ENCODE measurements at regions not wholly inside any gene's neighbourhood (a gene's known extent, or its start where the extent isn't known, plus 50 kb on each side); places are given as distances from the start of the nearest gene placed in this dataset.
A peak's percentile ranks its signal among the peaks of the same experiment; 100 is the strongest.
"Not testable (repeated sequence)": the region's sequence is repeated elsewhere in the genome, so short reads cannot be mapped to it uniquely, and the experiment has no call there.

GRCh38 chr4:9110700-9111099 is 59.5 kb upstream of the FAM90A26 start:
- DNase-seq = not testable (repeated sequence)

GRCh38 chr4:9103148-9103524 is 67.1 kb upstream of the FAM90A26 start:
- not testable (repeated sequence) for DNase-seq

- DNase-seq = not testable (repeated sequence)
Observed at GRCh38 chr4:9102471-9103147, 67.6 kb upstream of the FAM90A26 start.

GRCh38 chr4:9096330-9096729 is 73.9 kb upstream of the FAM90A26 start:
- not testable (repeated sequence) for DNase-seq

DNA sequence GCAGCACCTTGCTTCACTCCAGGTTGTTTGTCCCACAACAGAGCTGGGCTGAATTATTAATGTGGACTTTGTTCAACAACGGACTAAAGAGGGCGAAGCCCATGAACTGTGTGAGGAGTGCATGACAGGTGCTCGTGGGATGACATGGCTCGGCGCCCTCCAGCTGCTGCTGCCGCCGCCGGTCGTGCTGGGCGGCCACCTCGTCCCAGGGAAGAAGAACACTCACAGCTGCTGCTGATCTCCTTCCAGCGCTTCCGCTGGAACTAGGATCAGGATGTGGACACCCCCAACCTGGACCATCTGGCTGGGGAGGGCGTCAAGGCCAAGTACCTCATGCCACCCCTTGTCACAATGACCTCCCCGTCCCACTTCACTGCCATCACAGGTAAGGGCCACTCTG is 91.4 kb upstream of the FAM90A26 start:
- not testable (repeated sequence) for DNase-seq

- DNase-seq = not testable (repeated sequence)
Observed at GRCh38 chr4:9076974-9077373, 93.2 kb upstream of the FAM90A26 start.

DNA sequence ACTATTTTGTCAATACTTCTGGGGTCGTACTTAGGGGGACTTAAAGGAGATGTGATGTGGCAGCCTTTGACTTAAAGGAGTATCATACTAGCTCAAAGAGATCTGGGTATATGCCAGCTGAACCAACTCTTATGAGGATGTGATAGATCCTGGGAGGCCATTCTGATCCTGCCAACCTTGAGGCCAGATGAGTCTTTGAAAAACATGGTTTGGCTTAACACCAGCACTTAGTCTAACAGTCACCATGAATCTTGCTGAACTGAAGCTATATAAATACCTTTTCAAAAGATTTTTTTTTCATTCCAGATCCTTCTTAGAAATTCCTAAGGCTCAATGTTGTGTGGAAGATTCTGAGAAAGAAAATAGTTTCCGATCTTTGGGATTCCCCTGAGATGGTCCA is 93.7 kb upstream of the FAM90A26 start:
- not testable (repeated sequence) for DNase-seq

GRCh38 chr4:9073371-9073770 is 96.8 kb upstream of the FAM90A26 start:
- DNase-seq = peak in 1 of 5 donors; percentile 1

GRCh38 chr4:9072521-9073220 is 97.5 kb upstream of the FAM90A26 start:
- not testable (repeated sequence) for DNase-seq

GRCh38 chr4:9067923-9068322 is 102.3 kb upstream of the FAM90A26 start:
- not testable (repeated sequence) for DNase-seq

DNA sequence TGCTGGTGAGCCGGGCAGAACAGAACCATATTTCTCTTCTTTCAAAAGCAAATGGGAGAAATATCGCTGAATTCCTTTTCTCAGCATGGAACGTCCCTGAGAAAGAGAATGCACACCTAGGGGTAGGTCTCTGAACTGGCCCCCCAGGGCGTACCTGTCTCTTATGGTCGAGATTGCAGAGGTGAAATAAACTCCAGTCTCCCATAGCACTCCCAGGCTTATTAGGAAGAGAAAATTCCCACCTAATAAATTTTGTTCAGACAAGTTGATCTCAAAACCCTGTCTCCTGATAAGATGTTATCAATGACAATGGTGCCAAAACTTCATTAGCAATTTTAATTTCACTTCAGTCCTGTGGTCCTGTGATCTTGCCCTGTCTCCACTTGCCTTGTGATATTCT is 106.6 kb upstream of the FAM90A26 start:
- not testable (repeated sequence) for DNase-seq

DNA sequence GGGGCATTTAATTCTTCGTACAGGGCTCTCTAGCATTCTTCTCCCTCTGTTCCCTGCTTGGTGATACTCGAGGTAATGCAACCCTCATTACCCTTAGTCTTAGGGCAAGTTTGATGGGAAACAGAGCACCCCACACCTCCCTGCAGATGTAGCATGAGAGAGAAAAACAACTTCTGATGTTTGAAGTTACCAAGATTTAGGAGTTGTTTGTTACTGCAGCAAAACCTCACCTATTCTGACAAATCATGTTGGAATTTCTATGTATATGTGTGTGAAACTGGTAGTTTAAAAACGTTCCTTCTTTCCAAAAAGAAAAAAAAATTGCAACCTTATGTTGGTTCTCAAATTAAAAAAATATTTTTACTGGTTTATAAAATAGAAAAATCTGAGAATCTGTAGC is 145.3 kb upstream of the FAM90A26 start:
- not testable (repeated sequence) for DNase-seq

DNA sequence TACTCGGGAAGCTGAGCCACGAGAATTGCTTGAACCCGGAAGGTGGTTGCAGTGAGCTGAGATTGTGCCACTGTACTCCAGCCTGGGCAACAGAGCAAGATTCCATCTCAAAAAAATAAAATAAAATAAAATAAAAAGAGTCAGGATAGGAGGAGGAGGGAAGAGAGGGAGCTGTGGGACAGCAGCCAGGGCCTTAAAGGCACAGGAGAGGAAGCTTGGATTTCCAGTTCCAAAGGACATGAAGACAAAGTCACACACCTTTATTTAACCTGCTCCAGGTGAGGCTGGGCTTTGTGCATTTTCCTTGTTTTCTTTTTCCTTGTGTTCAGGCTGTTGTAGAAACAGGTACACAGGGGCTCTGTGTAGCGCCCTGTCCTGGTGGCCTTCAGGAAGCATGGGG is 138.2 kb upstream of the HMX1 start:
- not testable (repeated sequence) for DNase-seq

- DNase-seq = not testable (repeated sequence)
Observed at GRCh38 chr4:9008407-9008806, 136.8 kb upstream of the HMX1 start.

DNA sequence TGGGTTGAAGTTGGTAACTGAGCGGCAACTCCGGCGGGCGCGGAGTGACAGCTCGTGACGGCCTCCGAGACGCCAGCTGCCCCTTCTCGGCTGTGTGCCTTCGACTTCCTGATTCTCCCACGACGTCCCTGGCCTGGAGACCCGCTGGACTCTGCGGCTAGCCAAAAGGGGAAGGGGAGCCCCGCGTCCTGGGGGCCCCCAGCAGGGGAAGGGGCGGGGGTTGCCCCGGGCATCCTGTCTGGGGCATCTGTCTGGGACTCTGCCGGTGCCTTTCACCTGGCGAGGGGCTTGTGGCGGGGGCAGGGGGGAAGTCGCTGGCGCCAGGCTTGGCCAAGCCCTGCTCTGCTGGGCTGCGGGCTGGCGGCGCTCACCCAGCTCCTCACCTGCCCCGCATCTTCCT is 129.5 kb upstream of the HMX1 start:
- not testable (repeated sequence) for DNase-seq

- peak in 4 of 5 donors; percentile 9 to 42 (median 21) for DNase-seq
Observed at GRCh38 chr4:9000505-9001001, 128.9 kb upstream of the HMX1 start.

- not testable (repeated sequence) for DNase-seq
Observed at GRCh38 chr4:8992981-8993380, 121.3 kb upstream of the HMX1 start.

- DNase-seq = not testable (repeated sequence)
Observed at GRCh38 chr4:8991449-8991848, 119.8 kb upstream of the HMX1 start.

GRCh38 chr4:8990341-8990740 is 118.7 kb upstream of the HMX1 start:
- DNase-seq = not testable (repeated sequence)

DNA sequence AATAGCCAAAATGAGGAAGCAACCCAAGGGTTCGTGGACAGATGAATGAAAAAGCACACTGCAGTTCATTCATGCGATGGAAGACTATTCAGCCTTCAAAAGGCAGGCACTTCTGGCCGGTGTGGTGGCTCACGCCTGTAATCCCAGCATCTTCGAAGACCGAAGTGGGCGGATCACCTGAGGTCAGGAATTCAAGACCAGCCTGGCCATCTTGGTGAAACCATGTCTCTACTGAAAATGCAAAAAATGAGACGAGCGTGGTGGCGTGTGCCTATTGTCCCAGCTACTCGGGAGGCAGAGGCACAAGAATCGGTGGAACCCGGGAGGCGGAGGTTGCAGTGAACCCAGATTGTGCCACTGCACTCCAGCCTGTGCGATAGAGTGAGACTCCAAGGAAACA is 114.1 kb upstream of the HMX1 start:
- not testable (repeated sequence) for DNase-seq

- DNase-seq = not testable (repeated sequence)
Observed at GRCh38 chr4:8984641-8985040, 113.0 kb upstream of the HMX1 start.

DNA sequence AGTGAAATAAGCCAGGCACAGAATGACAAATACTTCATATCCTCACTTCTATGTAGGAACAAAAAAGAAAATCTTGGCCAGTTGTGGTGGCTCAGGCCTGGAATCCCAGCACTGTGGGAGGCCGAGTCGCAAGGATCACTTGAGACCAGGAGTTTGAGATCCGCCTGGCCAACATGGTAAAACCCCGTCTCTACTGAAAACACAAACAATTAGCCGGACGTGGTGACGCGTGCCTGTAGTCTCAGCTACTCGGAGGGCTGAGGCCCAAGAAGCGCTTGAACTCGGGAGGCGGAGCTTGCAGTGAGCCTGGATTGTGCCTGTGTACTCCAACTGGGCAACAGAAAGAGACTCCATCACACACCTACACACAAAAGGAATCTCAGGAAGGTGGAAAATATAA is 112.3 kb upstream of the HMX1 start:
- DNase-seq = not testable (repeated sequence)

- not testable (repeated sequence) for DNase-seq
Observed at GRCh38 chr4:8976466-8977128, 105.0 kb upstream of the HMX1 start.

Measured in T-helper 1 cell (primary cell).